HG03354 (cell line): ENCODE measurements at regions not wholly inside any gene's neighbourhood (a gene's known extent, or its start where the extent isn't known, plus 50 kb on each side); places are given as distances from the start of the nearest gene placed in this dataset.
"Not testable (repeated sequence)": the region's sequence is repeated elsewhere in the genome, so short reads cannot be mapped to it uniquely, and the experiment has no call there.

Experiments used
- ATAC-seq: cut with Tn5 transposase; IDR thresholded peaks from one replicate; pipeline ENCODE4 v1.9.1; 2021; ENCODE audit warnings: mild to moderate bottlenecking; ENCODE audit not compliant: unreplicated experiment, poor library complexity, severe bottlenecking

DNA sequence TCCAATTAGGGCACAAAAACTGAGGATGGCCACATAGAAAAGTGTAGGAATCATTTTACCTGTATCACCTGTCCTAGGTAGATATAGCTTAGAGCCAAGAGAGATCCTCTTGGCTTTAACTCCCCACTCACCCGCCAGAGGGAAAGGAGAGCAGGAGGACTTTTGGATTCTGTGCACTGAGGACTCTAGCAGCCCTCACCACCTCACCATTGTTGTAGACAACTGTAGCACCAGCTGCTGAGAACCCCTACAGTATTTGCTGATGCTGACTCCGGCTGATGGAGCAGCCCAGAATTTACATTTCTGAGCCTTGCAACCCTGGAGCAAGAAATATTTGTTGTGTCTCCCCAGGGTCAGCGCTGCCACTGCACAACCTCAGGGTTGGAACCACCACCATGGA is 2044.4 kb downstream of the OLFM4 start:
- no peak for ATAC-seq

DNA sequence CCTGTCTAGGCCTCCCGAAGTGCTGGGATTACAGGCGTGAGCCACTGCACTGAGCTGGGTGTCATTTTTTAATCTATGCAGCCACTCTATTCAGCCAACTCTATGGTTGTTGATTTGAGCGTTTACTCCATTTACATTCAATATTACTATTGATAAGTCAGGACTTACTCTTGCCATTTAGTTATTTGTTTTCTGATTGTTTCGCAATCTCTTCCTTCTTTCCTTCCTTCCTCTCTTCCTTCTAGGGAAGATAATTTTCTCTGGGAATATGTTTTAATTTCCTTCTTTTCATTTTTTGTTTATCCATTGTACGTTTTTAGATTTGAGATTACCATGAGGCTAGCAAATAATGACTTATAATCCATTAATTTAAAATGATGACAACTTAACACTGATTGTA is 2056.0 kb downstream of the OLFM4 start:
- no peak for ATAC-seq

DNA sequence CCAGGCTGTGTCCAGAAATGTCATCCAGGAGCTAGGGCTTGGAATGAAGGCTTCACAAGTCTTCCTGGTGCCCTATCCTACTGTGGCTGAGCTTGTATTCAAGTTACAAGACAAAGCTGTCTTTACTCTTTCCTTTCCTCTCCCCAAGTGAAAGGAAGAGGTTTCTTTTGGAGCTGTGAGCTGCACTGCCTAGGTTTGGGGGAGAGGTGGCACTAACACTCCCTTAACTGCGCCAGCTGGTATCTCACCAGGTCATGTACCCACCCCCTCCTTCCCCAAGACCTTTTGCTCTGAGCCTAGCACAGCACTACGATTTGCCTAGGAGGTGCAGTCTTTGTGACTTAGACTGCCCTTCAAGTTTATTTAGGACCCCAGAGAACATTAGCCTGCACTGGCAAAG is 2053.6 kb upstream of the PRR20A start:
- no peak for ATAC-seq

DNA sequence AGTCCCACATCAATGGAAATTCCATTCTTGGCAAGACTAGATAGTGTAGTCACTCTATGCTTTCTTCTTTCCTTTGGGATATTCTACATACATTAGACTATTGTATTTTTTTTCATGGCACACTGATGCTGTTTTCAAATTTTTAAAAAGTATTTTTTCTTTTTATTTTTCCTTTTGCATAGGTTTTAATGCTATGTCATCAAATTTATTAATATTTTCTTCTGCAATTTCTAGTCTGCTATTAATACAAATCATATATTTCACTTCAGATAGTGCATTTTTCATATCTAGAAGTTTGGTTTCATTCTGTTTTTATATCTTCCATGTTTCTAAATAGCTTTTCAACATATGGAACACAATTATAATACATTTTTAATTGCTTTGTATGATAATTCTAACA is 2050.1 kb upstream of the PRR20A start:
- ATAC-seq = no peak

DNA sequence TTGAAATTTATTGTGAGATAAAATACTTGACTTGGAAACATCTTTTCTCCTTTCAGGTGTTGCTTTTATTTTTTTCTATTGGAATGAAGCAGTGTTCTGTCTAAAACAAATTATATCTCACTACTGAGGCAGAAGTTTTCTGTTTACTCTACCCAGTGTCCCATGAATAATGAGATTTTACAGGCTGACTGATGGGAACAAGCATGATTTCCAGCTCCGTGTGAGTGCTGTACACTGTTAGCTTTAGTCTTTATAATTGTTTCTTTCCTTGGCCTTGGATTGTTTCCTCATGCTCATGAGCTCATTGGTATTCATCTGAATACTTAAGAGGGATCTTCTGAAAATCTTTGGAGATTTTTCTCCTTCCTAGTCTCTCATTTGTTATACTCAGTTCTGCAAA is 2049.5 kb upstream of the PRR20A start:
- ATAC-seq = no peak

DNA sequence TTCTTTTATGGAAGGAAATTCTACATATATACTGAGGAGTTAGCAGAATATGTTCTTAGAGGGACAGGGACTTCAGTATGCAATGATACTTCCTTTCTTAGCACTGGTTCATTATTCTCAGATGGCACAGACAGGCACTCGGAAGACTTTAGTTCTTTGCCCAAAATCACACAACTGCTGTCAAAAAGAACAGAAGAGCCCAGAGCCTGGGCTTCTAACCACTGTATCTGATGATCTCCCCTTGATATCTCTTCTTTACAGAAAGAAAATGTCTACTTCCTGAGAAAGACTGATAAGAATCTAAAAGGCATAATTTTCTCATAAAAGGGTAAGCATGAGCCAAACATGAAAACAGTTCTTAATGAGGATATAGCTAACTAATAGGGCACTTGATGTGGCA is 2034.2 kb upstream of the PRR20A start:
- ATAC-seq = no peak

DNA sequence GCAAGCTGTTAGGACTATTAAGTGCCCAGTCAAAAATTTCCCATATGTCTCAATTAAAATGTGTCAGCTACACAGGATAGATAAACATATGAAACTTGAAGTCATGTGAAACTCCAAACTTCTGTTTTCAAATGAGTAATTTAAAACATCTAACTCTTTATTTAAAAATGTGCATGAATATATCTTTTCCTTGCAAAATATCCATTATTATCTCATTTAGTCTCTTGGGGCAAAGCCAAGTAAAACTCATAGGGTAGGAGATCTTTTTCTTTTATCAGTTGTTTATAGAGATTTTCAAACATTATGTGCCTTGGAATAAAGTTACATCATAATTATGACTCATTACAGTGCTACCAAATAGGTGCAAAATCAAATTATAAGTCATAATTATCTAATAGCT is 2020.1 kb upstream of the PRR20A start:
- ATAC-seq = no peak

DNA sequence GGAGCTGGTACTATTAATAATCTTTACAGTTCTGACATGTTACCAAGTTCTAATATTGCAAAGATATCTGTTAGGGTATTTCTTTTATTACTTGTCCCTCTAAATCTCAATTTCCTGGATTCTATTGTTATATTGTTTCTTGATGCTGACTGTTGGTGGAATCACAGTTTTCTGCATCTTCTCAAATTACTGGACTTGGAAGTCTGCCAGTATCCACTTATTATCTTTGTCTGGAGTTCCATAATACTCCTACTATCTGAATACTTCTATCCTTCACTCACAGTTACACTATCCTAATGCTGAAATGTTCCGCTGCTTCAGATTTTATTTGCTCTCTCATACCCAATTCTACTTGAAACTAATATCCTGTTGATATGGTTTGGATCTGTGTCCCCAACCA is 1985.7 kb upstream of the PRR20A start:
- ATAC-seq = no peak

DNA sequence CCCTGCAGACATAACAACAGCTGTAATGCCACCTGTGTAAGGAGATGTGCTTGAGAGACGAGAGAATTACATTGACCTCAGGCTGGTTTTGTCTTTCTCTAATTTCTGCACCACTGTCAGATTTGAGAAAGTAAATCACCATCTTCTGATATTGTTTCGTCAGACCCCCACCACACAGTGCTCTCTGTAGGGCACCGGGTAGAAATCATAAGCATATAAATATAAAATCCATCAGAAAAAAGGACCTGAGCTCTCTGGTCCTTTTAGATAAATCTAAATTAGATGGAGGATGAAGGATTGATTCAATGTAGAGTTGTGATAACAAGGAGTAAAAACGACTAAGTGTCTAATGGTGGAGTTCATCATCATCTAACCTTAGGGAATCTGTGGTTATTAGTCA is 1981.0 kb upstream of the PRR20A start:
- no peak for ATAC-seq

DNA sequence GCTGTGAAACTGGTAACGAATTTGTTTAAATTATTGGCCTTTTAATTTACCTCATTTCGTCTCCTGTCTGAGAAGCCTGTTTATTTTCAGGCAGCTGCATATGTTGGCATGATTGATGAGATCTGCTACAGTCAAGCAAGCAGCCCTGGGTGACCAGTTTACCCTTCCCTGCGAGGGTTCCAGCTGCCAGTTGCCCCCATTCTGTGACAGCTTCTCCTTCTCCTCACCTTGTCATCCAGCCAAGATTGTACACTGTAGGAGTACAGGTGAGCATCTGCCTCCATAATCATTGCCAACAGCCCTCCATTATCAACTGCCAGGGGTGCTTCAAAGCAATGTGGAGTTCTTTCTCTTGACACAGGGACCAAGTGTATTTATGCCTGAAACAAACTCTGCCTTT is 1979.9 kb upstream of the PRR20A start:
- no peak for ATAC-seq

DNA sequence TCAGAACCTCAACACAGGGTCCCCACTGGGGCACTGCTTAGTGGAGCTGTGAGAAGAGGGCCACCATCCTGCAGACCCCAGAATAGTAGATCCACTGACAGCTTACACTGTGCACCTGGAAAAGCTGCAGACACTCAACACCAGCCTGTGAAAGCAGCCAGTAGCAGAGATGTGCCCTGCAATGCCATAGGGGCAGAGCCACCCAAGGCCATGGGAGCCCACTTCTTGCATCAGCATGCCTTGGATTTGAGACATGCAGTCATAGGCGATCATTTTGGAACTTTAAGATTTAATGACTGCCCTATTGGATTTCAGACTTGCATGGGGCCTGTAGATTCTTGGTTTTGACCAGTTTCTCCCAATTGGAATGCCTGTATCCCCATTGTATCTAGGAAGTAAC is 1962.1 kb upstream of the PRR20A start:
- not testable (repeated sequence) for ATAC-seq

DNA sequence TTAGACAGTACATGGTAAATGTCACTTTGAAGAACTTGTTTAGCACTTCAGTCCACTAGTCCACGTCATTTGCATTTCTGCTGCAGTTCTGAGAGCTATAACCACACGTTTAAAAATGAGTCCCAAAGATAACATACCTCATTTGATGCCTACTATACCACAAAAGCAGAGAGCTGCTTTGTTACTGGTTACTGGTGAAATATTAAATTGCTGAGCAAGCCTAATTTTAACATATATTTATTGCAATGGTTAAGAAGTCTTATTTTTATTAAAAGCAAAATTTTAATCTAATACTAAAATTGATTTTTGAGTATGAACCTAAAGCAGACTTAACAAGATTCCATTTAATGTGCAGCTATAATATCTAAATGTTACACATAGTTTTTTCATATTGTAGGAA is 1949.7 kb upstream of the PRR20A start:
- ATAC-seq = no peak

DNA sequence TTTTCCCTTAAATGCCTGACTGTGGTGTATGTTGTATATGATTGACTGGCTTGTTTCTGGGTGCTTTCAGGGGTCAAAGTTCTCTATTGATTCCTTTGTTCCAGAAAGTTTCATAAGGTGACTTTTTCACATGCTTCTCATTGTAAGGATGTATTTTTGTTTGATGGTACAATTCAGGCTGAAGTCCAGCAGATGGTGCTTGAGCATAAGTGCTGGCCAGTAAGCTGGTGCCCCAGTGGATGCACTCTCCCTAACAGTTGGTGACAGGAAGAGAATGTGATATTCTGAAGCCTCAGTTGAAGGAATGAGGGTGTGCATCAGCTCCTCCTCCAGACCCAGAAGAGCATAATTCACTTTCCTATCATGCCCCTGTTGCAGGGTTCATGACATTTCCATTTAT is 1941.6 kb upstream of the PRR20A start:
- ATAC-seq = no peak

DNA sequence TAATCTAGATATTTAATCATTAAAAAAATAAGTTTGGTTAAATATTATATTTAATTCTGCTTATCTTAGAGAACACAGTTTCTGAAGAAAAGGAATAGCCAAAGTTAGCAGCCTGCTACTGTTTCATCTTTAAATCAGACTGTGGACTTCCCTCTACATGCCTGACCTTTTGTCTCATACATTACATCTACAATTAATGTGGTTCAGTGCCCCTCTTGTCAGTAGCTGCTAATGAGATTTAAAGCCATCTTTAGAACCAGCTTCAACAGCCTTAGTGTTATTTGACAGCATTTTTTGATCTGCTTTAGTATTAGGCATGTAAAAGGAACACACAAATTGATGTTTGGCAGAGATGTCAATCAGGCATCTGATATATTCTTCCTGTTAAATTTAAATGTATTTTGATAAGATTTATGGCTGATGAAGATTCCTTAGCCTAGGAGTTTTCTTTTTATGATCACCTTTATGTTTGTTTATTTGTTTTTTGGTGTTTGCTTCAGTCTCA is 1925.8 kb upstream of the PRR20A start:
- no peak for ATAC-seq

DNA sequence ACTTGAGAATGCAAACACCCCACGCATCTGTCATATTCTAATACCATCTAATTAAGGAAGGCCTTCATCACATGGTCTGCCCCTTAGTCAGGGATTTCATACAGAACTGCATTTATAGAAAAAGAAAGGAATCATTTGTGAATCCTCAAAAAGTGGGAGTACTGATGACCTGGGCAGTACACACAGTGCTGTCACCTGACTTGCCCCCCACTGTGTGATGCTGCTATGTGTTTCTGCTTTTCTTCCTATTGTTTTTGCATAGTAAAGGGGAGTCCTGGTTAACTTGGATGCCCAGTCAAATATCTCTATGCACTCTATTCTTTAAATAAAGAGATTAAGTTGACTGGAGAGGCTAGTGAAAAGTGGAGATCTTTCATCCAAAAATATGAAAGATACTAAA is 1921.2 kb upstream of the PRR20A start:
- ATAC-seq = no peak

DNA sequence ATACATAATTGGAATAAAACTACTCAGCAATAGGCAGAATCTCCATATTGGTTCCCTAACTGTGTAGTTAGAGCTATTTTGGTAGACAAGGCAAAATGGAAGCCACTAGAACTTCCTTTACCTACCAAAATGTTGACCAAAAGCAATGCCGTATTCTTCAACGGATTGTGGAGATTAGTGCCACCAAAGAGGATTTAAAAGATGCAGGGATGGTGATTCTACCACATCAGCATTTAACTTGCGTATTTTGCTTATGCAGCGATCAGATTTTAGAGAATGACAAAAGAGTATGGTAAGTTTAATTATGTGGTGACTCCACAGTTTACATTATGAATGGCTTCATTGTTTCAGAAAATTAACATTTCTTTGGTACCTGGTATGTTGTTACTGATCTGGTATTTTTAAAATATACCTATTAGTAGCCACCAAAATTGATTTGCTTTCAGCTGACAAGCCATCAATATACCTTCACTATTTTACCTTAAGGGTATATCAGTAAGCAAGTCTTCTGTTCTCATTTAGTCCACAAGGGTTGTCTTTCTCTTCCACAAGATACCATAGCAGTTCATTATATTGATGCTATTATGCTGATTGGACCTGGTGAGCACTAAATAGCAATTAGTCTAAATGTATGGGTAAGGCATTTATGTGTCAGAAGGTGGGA is 1910.7 kb upstream of the PRR20A start:
- ATAC-seq = no peak

DNA sequence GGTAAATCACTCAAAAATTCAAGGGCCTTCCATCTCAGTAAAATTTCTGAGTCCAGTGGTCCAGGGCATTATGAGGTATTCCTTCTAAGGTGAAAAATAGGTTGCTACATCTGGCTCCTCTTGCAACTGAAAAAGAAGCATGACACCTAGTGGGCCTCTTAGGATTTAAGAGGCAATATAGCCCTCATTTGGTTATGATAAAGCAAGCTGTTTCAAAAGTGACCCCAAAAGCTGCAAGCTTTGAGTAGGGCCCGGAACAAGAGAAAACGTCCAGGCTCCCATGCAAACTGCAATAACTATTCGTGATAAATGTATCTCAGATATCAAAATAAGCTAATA is 1910.2 kb upstream of the PRR20A start:
- ATAC-seq = no peak

DNA sequence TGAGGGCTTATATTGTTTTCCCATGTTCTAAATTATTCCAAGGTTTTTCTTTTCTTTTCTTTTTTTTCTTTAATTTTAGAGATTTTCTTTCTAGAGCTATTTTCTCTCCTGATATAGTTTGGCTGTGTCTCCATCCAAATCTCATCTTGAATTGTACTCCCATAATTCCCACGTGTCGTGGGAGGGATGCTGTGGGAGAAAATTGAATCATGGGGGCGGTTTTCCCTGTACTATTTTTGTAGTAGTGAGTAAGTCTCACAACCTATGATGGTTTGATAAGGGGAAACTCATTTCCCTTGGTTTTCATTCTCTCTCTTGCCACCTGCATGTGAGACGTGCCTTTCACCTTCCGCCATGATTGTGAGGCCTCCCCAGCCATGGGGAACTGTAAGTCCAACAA is 1906.4 kb upstream of the PRR20A start:
- ATAC-seq = no peak

DNA sequence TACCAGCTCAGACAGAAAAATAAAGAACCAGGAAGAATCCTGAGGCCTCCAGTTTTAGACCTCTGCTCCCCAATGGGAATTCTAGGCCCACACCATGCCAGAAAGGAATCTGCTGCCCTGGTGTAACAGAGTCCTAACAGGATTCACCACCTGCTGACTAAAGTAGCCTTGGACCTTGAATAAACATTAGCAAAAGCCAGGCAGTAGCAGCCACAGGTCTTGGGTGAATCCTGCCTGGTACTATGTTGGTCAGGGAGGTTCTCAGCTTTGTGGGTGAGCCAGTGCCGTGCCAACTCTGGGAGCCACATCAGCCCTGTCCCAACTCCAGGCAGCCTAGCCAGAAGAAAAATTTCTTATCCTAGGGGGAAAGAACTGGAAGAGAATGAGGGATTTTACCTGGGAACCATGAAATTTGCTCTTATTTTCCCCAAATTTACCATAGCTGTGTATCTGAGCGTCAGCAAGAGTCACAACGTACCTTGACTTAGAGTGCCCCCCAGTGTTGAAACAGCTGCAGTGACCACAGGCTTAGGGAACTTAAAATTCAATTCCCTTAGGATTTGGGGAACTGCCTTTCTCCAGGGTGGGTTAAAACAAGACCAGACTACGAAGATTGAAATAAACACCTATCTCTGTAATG is 1895.6 kb upstream of the PRR20A start:
- no peak for ATAC-seq

DNA sequence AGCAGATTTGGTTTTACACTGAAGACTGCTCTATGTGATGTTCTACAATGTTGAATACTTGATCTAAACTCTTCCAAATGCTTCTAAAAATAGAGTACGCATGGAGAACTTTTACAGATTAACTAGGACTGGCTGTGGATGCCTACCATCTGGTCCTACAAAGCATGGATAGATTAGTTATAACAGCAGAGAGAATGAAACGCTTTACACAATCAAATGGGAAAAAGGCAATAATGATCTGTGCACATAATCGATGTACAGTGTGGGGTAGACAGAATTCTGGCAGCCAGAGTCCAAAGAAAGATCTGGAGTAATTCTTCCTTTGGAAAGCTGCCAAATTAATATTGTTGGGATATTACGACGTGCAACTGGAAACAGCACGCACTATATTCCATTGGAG is 1885.5 kb upstream of the PRR20A start:
- ATAC-seq = no peak

DNA sequence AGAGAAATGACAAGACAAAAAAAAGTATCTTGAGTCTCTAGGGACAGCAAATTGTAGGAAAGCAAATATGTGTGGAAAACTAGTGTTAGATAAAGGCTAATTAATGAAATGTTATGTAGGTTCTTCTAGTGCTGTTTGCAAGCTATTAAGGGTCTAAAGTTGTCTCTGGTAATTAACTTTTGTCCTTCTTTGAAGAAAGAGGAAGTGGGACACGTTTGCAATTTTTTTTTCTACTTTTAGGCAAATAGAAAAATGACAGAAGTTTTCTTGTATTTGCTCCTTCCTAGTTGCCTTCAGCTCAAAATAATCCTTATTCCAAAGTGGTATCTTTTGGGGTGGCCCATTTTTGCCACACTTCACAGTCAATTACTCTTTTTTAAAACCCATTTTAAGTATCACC is 1877.7 kb upstream of the PRR20A start:
- ATAC-seq = no peak

DNA sequence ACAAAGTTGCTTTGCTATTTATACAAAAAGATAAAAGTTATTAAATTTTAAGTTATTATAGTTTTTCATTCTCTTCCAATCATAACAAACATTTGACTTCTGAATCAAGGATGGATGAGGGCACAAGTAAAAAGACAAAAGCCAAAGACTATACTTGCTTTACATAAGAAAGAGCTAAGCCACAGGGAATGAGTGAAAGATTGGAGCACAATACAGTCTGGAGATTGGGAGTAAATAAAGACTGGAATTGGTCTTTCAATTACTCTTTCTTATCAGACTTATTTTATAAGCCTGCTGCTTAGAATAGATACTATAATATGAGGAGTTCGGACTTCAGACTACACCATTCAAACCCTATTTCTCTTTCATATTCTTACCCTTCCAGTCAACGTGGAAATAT is 1874.1 kb upstream of the PRR20A start:
- ATAC-seq = no peak
